Thyroid gland (tissue), 4 donors: ENCODE measurements at regions not wholly inside any gene's neighbourhood (a gene's known extent, or its start where the extent isn't known, plus 50 kb on each side); places are given as distances from the start of the nearest gene placed in this dataset.

Experiments used
- DNase-seq, 2 donors: peaks; one replicate each; pipeline ENCODE4 v3.0.0-alpha.2; 2019
- H3K27ac ChIP-seq, 3 donors: fragments of 200-600 bp; sonication (generic); 1 replicate in 2 of 3; 2 replicates in 1 of 3; pipeline ENCODE4 v1.5.1; 2016 to 2019; ENCODE audit warnings: mild to moderate bottlenecking in 1 of 3, moderate library complexity in 1 of 3
- H3K27me3 ChIP-seq: fragments of 200-600 bp; sonication (generic); one replicate; pipeline ENCODE4 v1.5.1; 2019
- H3K36me3 ChIP-seq, 2 donors: fragments of 200-600 bp; sonication (generic); one replicate each; pipeline ENCODE4 v1.5.1; 2016 to 2019
- H3K4me1 ChIP-seq, 2 donors: fragments of 200-600 bp; sonication (generic); one replicate each; pipeline ENCODE4 v1.5.1; 2017 to 2019
- H3K4me3 ChIP-seq, 3 donors: fragments of 200-600 bp; sonication (generic); replicated peaks in 1 of 3; 1 replicate in 2 of 3; 2 replicates in 1 of 3; pipeline ENCODE4 v1.5.1; 2016; ENCODE audit warnings: mild to moderate bottlenecking in 1 of 3
- H3K9me3 ChIP-seq: fragments of 200-600 bp; sonication (generic); one replicate; pipeline ENCODE4 v1.5.1; 2017
- CTCF ChIP-seq, 6 experiments: fragments of 200-600 bp in 3 of 6; fragments of 450-650 bp in 3 of 6; sonication (generic) in 3 of 6; IDR thresholded peaks; one replicate each; pipeline ENCODE4 v1.5.1; 2016 to 2019; ENCODE audit warnings: antibody characterized with exemption in 6 of 6, mild to moderate bottlenecking in 2 of 6, inconsistent platforms in 1 of 6, moderate library complexity in 1 of 6
- POLR2A ChIP-seq, 2 donors: fragments of 450-650 bp; IDR thresholded peaks; one replicate each; pipeline ENCODE4 v1.6.1; 2017; ENCODE audit warnings: antibody characterized with exemption in 2 of 2, mild to moderate bottlenecking in 2 of 2, moderate library complexity in 1 of 2
- WGBS, 2 donors: methylation state at CpG; one replicate each; pipeline ENCODE4 v1.1.5; 2017; 5-methylcytosine and 5-hydroxymethylcytosine counted together
- intact Hi-C: fragments of 100-400 bp; cut with DNase I; formaldehyde crosslinking; loops from one replicate; pipeline ENCODE4 v1.15.1; 2023

- intact Hi-C loops: no loop called here
- no peaks in the 10 kb centered on the region for H3K9me3 ChIP-seq
- no peak for DNase-seq
- no peak for TF ChIP-seq POLR2A (IDR thresholded peaks at IDR 0.05)
- no peak for TF ChIP-seq CTCF (IDR thresholded peaks at IDR 0.05)
- no peak overlapping the region for H3K27ac ChIP-seq
- 62 to 76% methylated on average over 4 of the region's 4 CpGs for WGBS, 2 donors
- H3K4me1 ChIP-seq: no peaks in the 10 kb centered on the region
- no peaks in the 10 kb centered on the region for H3K27me3 ChIP-seq
- H3K4me3 ChIP-seq: no peak overlapping the region
- H3K36me3 ChIP-seq: no peaks in the 10 kb centered on the region
Observed at GRCh38 chr5:106306313-106307028, 1364.3 kb downstream of the EFNA5 start.

- no peak for TF ChIP-seq POLR2A (IDR thresholded peaks at IDR 0.05)
- no peak for TF ChIP-seq CTCF (IDR thresholded peaks at IDR 0.05)
- no peak overlapping the region for H3K4me3 ChIP-seq
- no peaks in the 10 kb centered on the region for H3K4me1 ChIP-seq
- intact Hi-C loops: no loop called here
- 83% methylated on average over 2 of the region's 2 CpGs for WGBS, 2 donors
- H3K27ac ChIP-seq: no peak overlapping the region
- H3K9me3 ChIP-seq: no peaks in the 10 kb centered on the region
- no peak for DNase-seq
- H3K27me3 ChIP-seq: no peaks in the 10 kb centered on the region
- H3K36me3 ChIP-seq: no peaks in the 10 kb centered on the region
Observed at GRCh38 chr5:106303911-106304310, 1366.8 kb downstream of the EFNA5 start.

- DNase-seq: no peak
- intact Hi-C loops: no loop called here
- no peak overlapping the region for H3K27ac ChIP-seq
- H3K36me3 ChIP-seq: no peaks in the 10 kb centered on the region
- 30 to 57% methylated on average over 2 of the region's 2 CpGs for WGBS, 2 donors
- H3K4me3 ChIP-seq: no peak overlapping the region
- no peaks in the 10 kb centered on the region for H3K27me3 ChIP-seq
- no peaks in the 10 kb centered on the region for H3K9me3 ChIP-seq
- H3K4me1 ChIP-seq: no peaks in the 10 kb centered on the region
- TF ChIP-seq CTCF (IDR thresholded peaks at IDR 0.05) (no peak), POLR2A (IDR thresholded peaks at IDR 0.05) (no peak)
Observed at GRCh38 chr5:106292654-106293053, 1378.1 kb downstream of the EFNA5 start.

- no peak for TF ChIP-seq POLR2A (IDR thresholded peaks at IDR 0.05)
- TF ChIP-seq CTCF (IDR thresholded peaks at IDR 0.05): no peak
- Histone ChIP-seq H3K27me3 (no peaks in the 10 kb centered on the region), H3K4me3 (no peak overlapping the region), H3K27ac (no peak overlapping the region), H3K4me1 (no peaks in the 10 kb centered on the region), H3K36me3 (no peaks in the 10 kb centered on the region), H3K9me3 (no peaks in the 10 kb centered on the region)
- WGBS, 2 donors: 88 to 97% methylated on average over 1 of the region's 1 CpG
- no peak for DNase-seq
- intact Hi-C loops: no loop called here
Observed at GRCh38 chr5:106290841-106291240, 1379.9 kb downstream of the EFNA5 start.

GRCh38 chr5:106288979-106289378 is 1381.8 kb downstream of the EFNA5 start:
- Histone ChIP-seq H3K27ac (no peak overlapping the region), H3K4me3 (no peak overlapping the region), H3K27me3 (no peaks in the 10 kb centered on the region), H3K9me3 (no peaks in the 10 kb centered on the region), H3K36me3 (no peaks in the 10 kb centered on the region), H3K4me1 (no peaks in the 10 kb centered on the region)
- DNase-seq: no peak
- WGBS, 2 donors: 75 to 82% methylated on average over 3 of the region's 3 CpGs
- TF ChIP-seq POLR2A (IDR thresholded peaks at IDR 0.05): no peak
- no peak for TF ChIP-seq CTCF (IDR thresholded peaks at IDR 0.05)
- intact Hi-C loops: no loop called here
